Osteoblast (primary cell): ENCODE measurements at regions not wholly inside any gene's neighbourhood (a gene's known extent, or its start where the extent isn't known, plus 50 kb on each side); places are given as distances from the start of the nearest gene placed in this dataset.
"Not testable (repeated sequence)": the region's sequence is repeated elsewhere in the genome, so short reads cannot be mapped to it uniquely, and the experiment has no call there.

Source experiments
- DNase-seq: peaks from one replicate; pipeline ENCODE4 v3.0.0; 2011; ENCODE audit warnings: low spot score, mixed read lengths; ENCODE audit not compliant: insufficient read length; ENCODE audit errors: missing footprints
- H2AFZ ChIP-seq: 2 replicates; pipeline ENCODE4 v1.6.0; 2011; ENCODE audit warnings: mild to moderate bottlenecking, low read length
- H3K27ac ChIP-seq: 2 replicates; pipeline ENCODE4 v1.5.1; 2011; ENCODE audit warnings: mild to moderate bottlenecking, low read depth, low read length, moderate library complexity
- H3K27me3 ChIP-seq: 2 replicates; pipeline ENCODE4 v1.6.0; 2012; ENCODE audit warnings: mild to moderate bottlenecking, control low read depth, inconsistent platforms, low read length, moderate library complexity; ENCODE audit not compliant: insufficient read depth
- H3K36me3 ChIP-seq: 2 replicates; pipeline ENCODE4 v1.5.1; 2011; ENCODE audit warnings: mild to moderate bottlenecking, low read length, control low read depth, moderate library complexity; ENCODE audit not compliant: insufficient read depth
- H3K4me1 ChIP-seq: 2 replicates; pipeline ENCODE4 v1.5.1; 2011; ENCODE audit warnings: mild to moderate bottlenecking, low read length, control low read depth, moderate library complexity; ENCODE audit not compliant: insufficient read depth
- H3K4me2 ChIP-seq: 2 replicates; pipeline ENCODE4 v1.6.0; 2011; ENCODE audit warnings: mild to moderate bottlenecking, low read length; ENCODE audit not compliant: insufficient read depth
- H3K4me3 ChIP-seq: fragments of 200-600 bp; sonication (generic); 3 replicates; pipeline ENCODE4 v1.5.1; 2012; ENCODE audit warnings: mild to moderate bottlenecking, low read length, inconsistent platforms; ENCODE audit not compliant: insufficient read depth
- H3K79me2 ChIP-seq: 2 replicates; pipeline ENCODE4 v1.6.0; 2012; ENCODE audit warnings: mild to moderate bottlenecking, low read length, control low read depth, inconsistent platforms; ENCODE audit not compliant: insufficient read depth
- H3K9me3 ChIP-seq: 2 replicates; pipeline ENCODE4 v1.5.1; 2011; ENCODE audit warnings: low read depth, low read length, control low read depth
- H4K20me1 ChIP-seq: 2 replicates; pipeline ENCODE4 v1.6.0; 2012; ENCODE audit warnings: mild to moderate bottlenecking, low read length, control low read depth; ENCODE audit not compliant: insufficient read depth
- CTCF ChIP-seq: IDR thresholded peaks from 2 replicates; pipeline ENCODE4 v1.5.1; 2011; ENCODE audit warnings: mild to moderate bottlenecking, low read depth, low read length, moderate library complexity; ENCODE audit errors: extremely low read depth

- no peak overlapping the region for H3K4me3 ChIP-seq
- H3K79me2 ChIP-seq, result no peaks in the 10 kb centered on the region
- no peaks in the 10 kb centered on the region for H3K27me3 ChIP-seq
- no peak for TF ChIP-seq CTCF
- no peak overlapping the region for H2AFZ ChIP-seq
- no peaks in the 10 kb centered on the region for H3K4me1 ChIP-seq
- DNase-seq, result no peak
- H3K27ac ChIP-seq, result no peak overlapping the region
- no peaks in the 10 kb centered on the region for H3K9me3 ChIP-seq
- no peaks in the 10 kb centered on the region for H3K36me3 ChIP-seq
- H4K20me1 ChIP-seq, result no peaks in the 10 kb centered on the region
- H3K4me2 ChIP-seq, result no peak overlapping the region
These were observed 108.3 kb downstream of the DRD1 start for GRCh38 chr5:175335691-175336090.

DNA sequence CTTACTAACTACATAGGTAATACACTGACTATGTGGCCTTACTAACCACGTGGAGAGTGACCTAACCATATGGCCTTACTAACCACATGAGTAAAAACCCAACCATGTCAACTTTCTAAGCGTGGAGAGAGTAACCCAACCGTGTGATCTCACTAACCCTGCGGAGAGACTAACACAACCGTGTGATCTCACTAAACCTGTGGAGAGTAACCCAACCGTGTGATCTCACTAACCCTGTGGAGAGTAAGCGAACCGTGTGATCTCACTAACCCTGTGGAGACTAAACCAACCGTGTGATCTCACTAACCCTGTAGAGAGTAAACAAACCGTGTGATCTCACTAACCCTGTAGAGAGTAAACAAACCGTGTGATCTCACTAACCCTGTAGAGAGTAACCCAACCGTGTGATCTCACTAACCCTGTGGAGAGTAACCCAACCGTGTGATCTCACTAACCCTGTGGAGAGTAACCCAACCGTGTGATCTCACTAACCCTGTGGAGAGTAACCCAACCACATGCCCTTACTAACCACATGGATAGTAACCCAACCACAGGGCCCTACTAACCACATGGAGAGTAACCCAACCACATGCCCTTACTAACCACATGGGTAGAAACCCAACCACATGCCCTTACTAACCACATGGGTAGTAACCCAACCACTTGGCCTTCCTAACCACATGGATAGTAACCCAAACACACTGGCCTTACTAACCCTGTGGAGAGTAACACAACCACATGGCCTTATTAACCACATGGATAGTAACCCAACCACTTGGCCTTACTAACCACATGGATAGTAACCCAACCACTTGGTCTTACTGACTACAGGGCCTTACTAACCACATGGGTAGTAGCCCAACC, 112.6 kb downstream of the DRD1 start:
- H3K4me1 ChIP-seq, H3K4me2 ChIP-seq, DNase-seq, H3K79me2 ChIP-seq, H3K9me3 ChIP-seq, H3K4me3 ChIP-seq, H3K27ac ChIP-seq, H3K36me3 ChIP-seq, H2AFZ ChIP-seq, H3K27me3 ChIP-seq, H4K20me1 ChIP-seq: not testable (repeated sequence)

DNA sequence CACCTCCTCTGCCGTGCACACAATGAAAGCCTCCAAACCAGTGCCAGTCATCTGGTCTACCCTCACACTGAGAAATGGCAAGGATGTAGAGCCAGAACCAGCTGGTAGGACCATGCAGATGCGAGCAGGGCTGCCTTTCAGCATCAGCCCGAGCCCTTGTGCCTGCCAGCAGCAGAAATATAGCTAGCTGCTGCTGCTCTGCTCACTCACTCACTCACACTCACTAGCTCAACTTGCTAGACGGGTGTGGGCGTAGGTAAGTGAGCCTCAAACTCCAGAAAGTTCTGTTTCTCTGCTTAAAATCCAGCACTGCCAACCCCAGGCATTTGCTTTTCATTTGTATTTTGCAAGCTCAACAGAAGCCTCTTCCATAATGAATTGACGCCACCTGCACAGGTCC, 114.0 kb downstream of the DRD1 start:
- no peaks in the 10 kb centered on the region for H3K27me3 ChIP-seq
- no peaks in the 10 kb centered on the region for H3K4me1 ChIP-seq
- no peak overlapping the region for H3K4me2 ChIP-seq
- H3K4me3 ChIP-seq, result no peak overlapping the region
- H2AFZ ChIP-seq, result no peak overlapping the region
- DNase-seq, result no peak
- no peaks in the 10 kb centered on the region for H3K9me3 ChIP-seq
- H3K79me2 ChIP-seq, result no peaks in the 10 kb centered on the region
- no peaks in the 10 kb centered on the region for H4K20me1 ChIP-seq
- no peak for TF ChIP-seq CTCF
- H3K27ac ChIP-seq, result no peak overlapping the region
- no peaks in the 10 kb centered on the region for H3K36me3 ChIP-seq

DNA sequence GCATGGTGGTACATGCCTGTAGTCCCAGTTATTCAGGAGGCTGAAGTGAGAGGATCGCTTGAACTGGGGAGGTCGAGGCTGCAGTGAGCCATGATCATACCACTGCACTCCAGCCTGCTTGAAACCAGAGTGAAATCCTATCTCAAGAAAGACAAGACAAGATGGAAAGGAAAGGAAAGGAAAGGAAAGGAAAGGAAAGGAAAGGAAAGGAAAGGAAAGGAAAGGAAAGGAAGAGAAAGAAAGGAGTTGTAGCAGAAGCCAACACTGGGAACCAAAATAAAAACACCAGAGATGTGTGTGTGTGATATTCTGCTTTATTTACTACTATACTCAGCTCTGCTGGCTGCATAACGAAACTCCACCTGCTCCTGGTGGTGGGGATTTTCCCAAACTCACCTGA, 115.3 kb downstream of the DRD1 start:
- Histone ChIP-seq H3K27ac (no peak overlapping the region), H3K27me3 (no peaks in the 10 kb centered on the region), H2AFZ (no peak overlapping the region), H3K36me3 (no peaks in the 10 kb centered on the region), H3K79me2 (no peaks in the 10 kb centered on the region), H3K4me1 (no peaks in the 10 kb centered on the region), H3K4me2 (no peak overlapping the region), H4K20me1 (no peaks in the 10 kb centered on the region), H3K4me3 (no peak overlapping the region), H3K9me3 (no peaks in the 10 kb centered on the region)
- no peak for DNase-seq
- TF ChIP-seq CTCF, result no peak
